ENCODE measurements at regions not wholly inside any gene's neighbourhood (a gene's known extent, or its start where the extent isn't known, plus 50 kb on each side); places are given as distances from the start of the nearest gene placed in this dataset.
"Not testable (repeated sequence)": the region's sequence is repeated elsewhere in the genome, so short reads cannot be mapped to it uniquely, and the experiment has no call there.

DNA sequence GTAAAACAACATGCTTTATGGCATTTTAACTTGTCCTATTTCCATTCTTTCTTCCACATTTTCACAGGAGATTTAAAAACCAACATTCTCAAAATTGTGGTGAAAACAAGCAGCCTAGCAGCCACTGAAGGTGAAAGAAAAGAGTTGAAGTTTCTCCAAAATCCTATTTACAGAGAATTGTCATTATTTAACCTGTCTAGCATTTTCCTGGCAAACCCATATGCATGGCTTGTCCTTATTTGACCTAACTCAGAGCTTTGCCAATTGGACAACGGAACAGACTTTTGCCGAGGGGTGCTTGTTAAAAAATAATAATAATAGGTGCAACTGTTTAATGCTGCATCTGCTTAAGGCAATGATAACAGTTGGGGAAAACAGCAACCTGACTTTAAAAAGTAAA lies 80.4 kb upstream of the PCSK5 start:
- TF ChIP-seq, protein P1, sequence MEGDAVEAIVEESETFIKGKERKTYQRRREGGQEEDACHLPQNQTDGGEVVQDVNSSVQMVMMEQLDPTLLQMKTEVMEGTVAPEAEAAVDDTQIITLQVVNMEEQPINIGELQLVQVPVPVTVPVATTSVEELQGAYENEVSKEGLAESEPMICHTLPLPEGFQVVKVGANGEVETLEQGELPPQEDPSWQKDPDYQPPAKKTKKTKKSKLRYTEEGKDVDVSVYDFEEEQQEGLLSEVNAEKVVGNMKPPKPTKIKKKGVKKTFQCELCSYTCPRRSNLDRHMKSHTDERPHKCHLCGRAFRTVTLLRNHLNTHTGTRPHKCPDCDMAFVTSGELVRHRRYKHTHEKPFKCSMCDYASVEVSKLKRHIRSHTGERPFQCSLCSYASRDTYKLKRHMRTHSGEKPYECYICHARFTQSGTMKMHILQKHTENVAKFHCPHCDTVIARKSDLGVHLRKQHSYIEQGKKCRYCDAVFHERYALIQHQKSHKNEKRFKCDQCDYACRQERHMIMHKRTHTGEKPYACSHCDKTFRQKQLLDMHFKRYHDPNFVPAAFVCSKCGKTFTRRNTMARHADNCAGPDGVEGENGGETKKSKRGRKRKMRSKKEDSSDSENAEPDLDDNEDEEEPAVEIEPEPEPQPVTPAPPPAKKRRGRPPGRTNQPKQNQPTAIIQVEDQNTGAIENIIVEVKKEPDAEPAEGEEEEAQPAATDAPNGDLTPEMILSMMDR (IDR thresholded peaks at IDR 0.05; ENCODE audit: extremely low read depth, missing control alignments): no peak
- DNase-seq (ENCODE audit: low spot score): no peak

DNA sequence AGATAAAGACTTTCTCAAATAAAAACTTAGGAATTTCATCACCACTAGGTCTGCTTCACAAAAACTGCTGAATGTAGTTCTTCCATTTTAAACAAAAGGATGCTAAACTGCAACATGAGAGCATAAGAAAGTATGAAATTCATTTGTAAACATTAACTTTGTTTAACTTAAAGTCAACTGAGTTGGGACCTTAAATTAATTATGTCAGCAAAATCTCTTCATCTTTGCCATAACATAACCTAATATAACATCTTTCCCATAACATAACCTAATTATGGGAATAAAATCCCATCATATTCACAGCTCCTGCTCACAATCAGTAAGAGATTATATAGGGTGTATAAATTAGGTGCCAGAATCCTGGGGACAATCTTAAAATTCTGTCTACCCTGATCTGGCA lies 78.8 kb upstream of the PCSK5 start:
- DNase-seq (ENCODE audit: low spot score): no peak
- TF ChIP-seq, protein P1 (IDR thresholded peaks at IDR 0.05; ENCODE audit: extremely low read depth, missing control alignments): no peak

DNA sequence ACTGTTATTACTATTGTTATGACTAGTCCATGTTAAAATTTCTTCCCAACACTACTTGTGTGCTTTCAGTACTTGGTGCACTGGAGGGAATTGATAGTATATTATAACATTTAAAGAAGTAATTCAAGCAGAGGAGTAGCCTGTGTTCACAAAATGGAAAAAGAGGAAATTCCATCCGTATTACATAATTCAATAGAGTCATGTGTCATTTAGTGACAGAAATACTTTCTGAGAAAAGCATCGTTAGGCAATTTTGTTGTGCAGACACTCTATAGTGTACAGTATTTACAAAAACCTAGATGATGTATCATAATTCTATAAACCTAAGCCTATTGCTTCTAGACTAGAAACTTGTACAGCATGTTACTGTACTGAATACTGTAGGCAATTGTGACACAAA lies 78.3 kb upstream of the PCSK5 start:
- DNase-seq (ENCODE audit: low spot score): no peak
- TF ChIP-seq, protein P1 (IDR thresholded peaks at IDR 0.05; ENCODE audit: extremely low read depth, missing control alignments): no peak

- TF ChIP-seq, protein P1 (IDR thresholded peaks at IDR 0.05; ENCODE audit: extremely low read depth, missing control alignments): no peak
- DNase-seq (ENCODE audit: low spot score): no peak
Observed at GRCh38 chr9:75814667-75815066, 75.8 kb upstream of the PCSK5 start.

DNA sequence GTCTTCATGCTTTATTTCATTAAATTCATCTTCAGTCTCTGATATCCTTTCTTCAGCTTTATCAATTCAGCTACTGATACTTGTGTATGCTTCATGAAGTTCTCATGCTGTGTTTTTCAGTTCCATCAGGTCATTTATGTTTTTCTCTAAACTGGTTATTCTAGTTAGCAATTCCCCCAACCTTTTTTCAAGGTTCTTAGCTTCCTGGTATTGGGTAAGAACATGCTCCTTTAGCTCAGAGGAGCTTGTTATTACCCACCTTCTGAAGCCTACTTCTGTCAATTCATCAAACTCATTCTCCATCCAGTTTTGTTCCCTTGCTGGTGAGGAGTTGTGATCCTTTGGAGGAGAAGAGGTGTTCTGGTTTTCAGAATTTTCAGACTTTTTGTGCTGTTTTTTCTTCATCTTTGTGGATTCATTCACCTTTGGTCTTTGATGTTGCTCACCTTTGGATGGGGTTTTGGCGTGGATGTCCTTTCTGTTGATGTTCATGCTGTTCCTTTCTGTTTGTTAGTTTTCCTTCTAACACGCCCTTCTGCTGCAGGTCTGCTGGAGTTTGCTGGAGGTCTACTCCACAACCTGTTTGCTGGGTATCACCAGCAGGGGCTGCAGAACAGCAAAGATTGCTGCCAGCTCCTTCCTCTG lies 69.9 kb upstream of the PCSK5 start:
- not testable (repeated sequence) for DNase-seq (ENCODE audit: low spot score)

- TF ChIP-seq, protein P1 (IDR thresholded peaks at IDR 0.05; ENCODE audit: extremely low read depth, missing control alignments): no peak
- DNase-seq (ENCODE audit: low spot score): no peak
Observed at GRCh38 chr9:75823151-75823550, 67.3 kb upstream of the PCSK5 start.

DNA sequence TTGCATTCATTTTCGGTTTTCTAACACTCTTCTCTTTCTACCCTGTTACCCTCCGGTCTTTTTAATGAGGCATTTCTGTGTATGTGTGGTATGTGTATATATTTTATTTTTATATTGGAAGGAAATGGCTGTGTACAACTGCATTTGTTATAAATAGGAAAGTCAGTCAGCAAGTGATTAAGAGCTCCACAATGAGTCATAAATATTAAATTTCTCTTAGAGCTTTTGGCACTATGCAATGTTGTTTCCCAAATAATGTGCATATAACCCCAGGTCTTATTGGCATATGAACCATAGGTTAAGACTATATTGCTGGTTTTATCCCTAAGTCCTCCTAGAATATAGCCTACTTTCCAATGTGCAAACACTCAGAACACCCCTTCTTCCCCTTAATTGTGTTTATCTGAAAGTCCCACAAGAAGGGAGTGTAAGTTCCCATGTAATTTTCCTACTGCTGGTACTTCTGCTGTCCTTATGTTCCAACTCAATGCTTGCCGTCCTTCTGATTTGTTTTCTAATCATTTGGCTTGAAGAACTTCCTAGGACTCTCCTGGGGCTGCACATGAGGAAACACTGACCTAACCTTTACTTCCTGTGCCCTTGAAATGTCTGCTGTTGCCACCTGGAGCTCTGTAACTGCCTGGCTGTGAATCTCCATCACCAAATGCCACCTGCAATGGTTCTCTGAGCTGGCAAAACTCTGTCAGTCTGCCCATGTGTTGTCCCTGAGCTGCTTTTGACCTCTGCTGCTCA lies 65.5 kb upstream of the PCSK5 start:
- no peak for DNase-seq (ENCODE audit: low spot score)
- TF ChIP-seq, protein P1 (IDR thresholded peaks at IDR 0.05; ENCODE audit: extremely low read depth, missing control alignments): no peak

DNA sequence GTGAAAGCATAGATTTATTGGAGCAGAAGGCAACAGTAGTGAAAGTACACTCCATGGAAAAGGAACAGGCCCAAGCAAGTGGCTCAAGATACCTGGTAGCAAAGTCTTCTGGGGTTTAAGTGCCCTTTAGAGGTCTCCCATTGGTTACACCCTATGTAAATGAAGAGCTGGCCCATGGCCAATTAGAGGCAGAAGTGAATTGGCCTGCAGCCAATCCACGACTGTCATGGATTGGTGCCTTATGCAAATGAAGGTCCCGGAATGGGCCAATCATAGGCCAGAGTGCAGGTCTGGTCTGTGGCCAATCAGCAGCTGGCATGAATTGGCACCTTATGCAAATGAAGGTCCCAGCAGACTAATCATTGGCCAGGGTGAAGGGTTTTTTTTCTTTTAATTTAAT lies 64.2 kb upstream of the PCSK5 start:
- no peak for DNase-seq (ENCODE audit: low spot score)
- TF ChIP-seq, protein P1 (IDR thresholded peaks at IDR 0.05; ENCODE audit: extremely low read depth, missing control alignments): no peak

Measured in GM20000 (cell line).